Immature natural killer cell (primary cell): ENCODE measurements at regions not wholly inside any gene's neighbourhood (a gene's known extent, or its start where the extent isn't known, plus 50 kb on each side); places are given as distances from the start of the nearest gene placed in this dataset.
"Not testable (repeated sequence)": the region's sequence is repeated elsewhere in the genome, so short reads cannot be mapped to it uniquely, and the experiment has no call there.

ENCODE experiments used
- DNase-seq, 3 donors: peaks; one replicate each; pipeline ENCODE4 v3.0.0; 2022; ENCODE audit warnings: mixed read lengths in 1 of 3
- H3K27ac Mint-ChIP-seq, 6 donors: one replicate each; pipeline ENCODE4 v1.8.0; 2020; ENCODE audit warnings: mixed read lengths in 6 of 6, mild to moderate bottlenecking in 5 of 6, inconsistent platforms in 4 of 6, moderate library complexity in 3 of 6
- H3K27me3 Mint-ChIP-seq, 3 donors: one replicate each; pipeline ENCODE4 v1.8.0; 2020 to 2021; ENCODE audit warnings: low read depth in 3 of 3, mild to moderate bottlenecking in 3 of 3, mixed read lengths in 3 of 3, moderate library complexity in 3 of 3, inconsistent platforms in 1 of 3
- H3K36me3 Mint-ChIP-seq, 3 donors: one replicate each; pipeline ENCODE4 v1.8.0; 2020; ENCODE audit warnings: mixed read lengths in 3 of 3, inconsistent platforms in 2 of 3, mild to moderate bottlenecking in 2 of 3
- H3K4me1 Mint-ChIP-seq, 2 donors: one replicate each; pipeline ENCODE4 v1.8.0; 2020; ENCODE audit warnings: inconsistent platforms in 2 of 2, mild to moderate bottlenecking in 2 of 2, mixed read lengths in 2 of 2, moderate library complexity in 1 of 2
- H3K4me3 Mint-ChIP-seq, 5 donors: one replicate each; pipeline ENCODE4 v1.8.0; 2020; ENCODE audit warnings: mild to moderate bottlenecking in 5 of 5, mixed read lengths in 5 of 5, inconsistent platforms in 3 of 5, moderate library complexity in 3 of 5
- H3K9me3 Mint-ChIP-seq, 6 donors: one replicate each; pipeline ENCODE4 v1.8.0; 2020; ENCODE audit warnings: mild to moderate bottlenecking in 6 of 6, mixed read lengths in 6 of 6, inconsistent platforms in 4 of 6, moderate library complexity in 3 of 6

- Mint-ChIP-seq H3K27me3 (peaks cover 0 to 2% (median 1%) of the 10 kb centered on the region in 3 donors), H3K27ac (no peak overlapping the region), H3K4me1 (no peaks in the 10 kb centered on the region), H3K36me3 (no peaks in the 10 kb centered on the region), H3K4me3 (no peak overlapping the region), H3K9me3 (peaks cover 0 to 12% (median 3%) of the 10 kb centered on the region in 6 donors)
- no peak for DNase-seq
These were observed 210.0 kb downstream of the RASSF9 start for GRCh38 chr12:85626001-85626783.

DNA sequence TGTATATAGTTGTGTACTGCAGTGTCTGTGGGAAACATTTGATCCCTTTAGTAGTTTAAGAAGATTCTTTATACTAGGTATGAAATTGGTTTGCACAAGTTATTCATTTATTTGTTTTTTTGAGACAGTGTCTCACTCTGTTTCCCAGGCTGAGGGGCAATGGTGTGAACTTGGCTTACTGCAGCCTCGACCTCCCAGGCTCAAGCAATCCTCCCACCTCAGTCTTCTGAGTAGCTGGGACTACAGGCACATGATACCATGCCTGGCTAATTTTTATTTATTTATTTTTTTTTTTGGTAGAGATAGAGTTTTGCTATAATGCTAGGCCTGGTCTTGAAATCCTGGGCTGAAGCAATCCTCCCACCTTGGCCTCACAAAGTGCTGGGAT lies 209.4 kb downstream of the RASSF9 start:
- DNase-seq: no peak
- Mint-ChIP-seq H3K27me3 (peaks cover 0 to 2% (median 0%) of the 10 kb centered on the region in 3 donors), H3K4me3 (no peak overlapping the region), H3K36me3 (no peaks in the 10 kb centered on the region), H3K9me3 (peaks cover 0 to 8% (median 3%) of the 10 kb centered on the region in 6 donors), H3K4me1 (no peaks in the 10 kb centered on the region), H3K27ac (no peak overlapping the region)

DNA sequence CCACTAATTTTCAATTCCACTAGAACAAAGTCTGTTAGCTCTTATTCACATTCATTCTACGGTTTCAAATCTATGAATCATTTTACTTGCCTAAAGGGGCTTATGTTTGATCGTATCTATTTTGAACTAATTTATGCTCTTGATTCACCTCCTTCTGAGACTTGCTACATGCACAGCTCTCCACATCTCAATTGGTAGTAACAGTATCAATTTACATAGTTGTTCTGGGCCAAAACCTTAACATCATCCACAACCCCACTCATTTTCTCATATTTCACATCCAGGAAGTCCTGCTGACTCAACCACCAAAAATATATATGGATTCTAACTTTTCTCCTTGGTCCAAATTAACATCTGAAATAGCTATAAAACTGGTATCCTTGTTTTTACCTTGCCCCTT lies 208.6 kb downstream of the RASSF9 start:
- H3K27me3 Mint-ChIP-seq: peaks cover 0 to 2% (median 0%) of the 10 kb centered on the region in 3 donors
- no peak overlapping the region for H3K27ac Mint-ChIP-seq
- no peak for DNase-seq
- H3K9me3 Mint-ChIP-seq: peaks cover 0 to 14% (median 3%) of the 10 kb centered on the region in 6 donors
- no peaks in the 10 kb centered on the region for H3K4me1 Mint-ChIP-seq
- H3K4me3 Mint-ChIP-seq: no peak overlapping the region
- no peaks in the 10 kb centered on the region for H3K36me3 Mint-ChIP-seq

GRCh38 chr12:85628562-85628961 lies 207.6 kb downstream of the RASSF9 start:
- H3K27me3 Mint-ChIP-seq, H3K27ac Mint-ChIP-seq, H3K4me1 Mint-ChIP-seq, DNase-seq, H3K4me3 Mint-ChIP-seq, H3K36me3 Mint-ChIP-seq: not testable (repeated sequence)
- H3K9me3 Mint-ChIP-seq: peaks cover 0 to 15% (median 2%) of the 10 kb centered on the region in 6 donors

DNA sequence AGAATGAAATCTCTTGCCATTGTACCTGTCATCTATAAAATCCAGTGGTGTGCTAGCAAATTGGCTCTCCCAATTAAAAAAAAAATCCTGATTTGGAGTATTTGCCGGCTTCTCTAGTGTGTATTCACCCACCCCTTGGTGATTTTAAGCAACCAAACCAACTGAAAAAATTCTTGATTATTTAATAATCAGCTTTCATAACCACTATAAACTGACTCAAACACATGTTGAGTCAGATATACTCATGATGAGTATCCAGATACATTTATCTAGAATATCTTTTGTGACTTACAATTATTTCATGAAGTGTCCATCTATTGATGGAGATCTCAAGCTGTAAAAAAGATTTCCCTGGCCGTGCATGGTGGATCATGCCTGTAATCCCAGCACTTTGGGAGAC lies 205.4 kb downstream of the RASSF9 start:
- H3K36me3 Mint-ChIP-seq: no peaks in the 10 kb centered on the region
- no peak for DNase-seq
- H3K4me1 Mint-ChIP-seq: no peaks in the 10 kb centered on the region
- peaks cover 0 to 19% (median 3%) of the 10 kb centered on the region in 6 donors for H3K9me3 Mint-ChIP-seq
- no peak overlapping the region for H3K27ac Mint-ChIP-seq
- peaks cover 0 to 2% (median 0%) of the 10 kb centered on the region in 3 donors for H3K27me3 Mint-ChIP-seq
- H3K4me3 Mint-ChIP-seq: no peak overlapping the region

DNA sequence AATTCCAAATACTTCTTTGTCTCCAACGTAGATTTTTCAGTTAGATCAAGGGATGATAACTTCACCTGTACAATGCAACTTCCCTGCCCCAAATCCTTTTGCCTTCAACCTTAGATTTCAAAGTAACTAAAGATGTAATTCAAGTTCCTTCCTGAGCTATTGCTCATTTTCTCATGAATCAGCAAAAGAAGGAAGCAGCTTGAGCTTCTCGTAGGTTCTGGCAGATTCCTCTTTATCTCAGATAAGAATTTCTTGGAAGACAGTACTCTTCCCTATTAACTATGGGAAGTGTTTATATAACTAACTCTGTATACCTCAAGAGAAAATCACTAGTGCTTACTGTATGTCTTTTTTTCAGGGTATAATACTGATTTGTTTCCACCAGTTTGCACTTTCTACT lies 203.8 kb downstream of the RASSF9 start:
- Mint-ChIP-seq H3K27ac (no peak overlapping the region), H3K36me3 (no peaks in the 10 kb centered on the region), H3K4me3 (no peak overlapping the region), H3K4me1 (no peaks in the 10 kb centered on the region), H3K9me3 (peaks cover 0 to 17% (median 3%) of the 10 kb centered on the region in 6 donors), H3K27me3 (peaks cover 0 to 2% (median 0%) of the 10 kb centered on the region in 3 donors)
- no peak for DNase-seq

DNA sequence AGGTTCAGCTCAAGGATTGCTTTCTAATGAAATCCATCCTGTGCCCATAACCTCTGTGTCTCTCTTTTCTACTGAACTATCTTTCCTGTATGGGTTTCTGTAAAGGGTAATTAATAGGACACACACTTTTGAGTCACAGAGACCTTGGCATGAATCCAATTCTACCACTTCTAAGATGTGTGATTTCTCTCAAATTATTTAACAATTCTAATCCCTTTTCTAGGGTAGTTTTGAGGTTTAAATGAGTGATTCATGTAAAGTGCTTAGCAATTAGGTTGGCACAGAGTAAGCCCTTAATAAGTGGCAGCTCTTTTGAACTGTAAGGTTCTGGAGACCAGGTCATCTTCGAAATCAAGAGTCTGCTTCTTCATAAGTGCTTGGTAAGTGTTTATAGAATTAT lies 202.7 kb downstream of the RASSF9 start:
- no peak overlapping the region for H3K27ac Mint-ChIP-seq
- H3K27me3 Mint-ChIP-seq: peaks cover 0 to 2% (median 0%) of the 10 kb centered on the region in 3 donors
- H3K4me1 Mint-ChIP-seq: no peaks in the 10 kb centered on the region
- no peak overlapping the region for H3K4me3 Mint-ChIP-seq
- H3K9me3 Mint-ChIP-seq: peaks cover 0 to 17% (median 3%) of the 10 kb centered on the region in 6 donors
- no peaks in the 10 kb centered on the region for H3K36me3 Mint-ChIP-seq
- DNase-seq: no peak

GRCh38 chr12:85639834-85640233 lies 196.4 kb downstream of the RASSF9 start:
- H3K36me3 Mint-ChIP-seq: no peaks in the 10 kb centered on the region
- H3K27me3 Mint-ChIP-seq: no peaks in the 10 kb centered on the region
- H3K9me3 Mint-ChIP-seq: peaks cover 0 to 20% (median 3%) of the 10 kb centered on the region in 6 donors
- no peak for DNase-seq
- no peak overlapping the region for H3K4me3 Mint-ChIP-seq
- H3K27ac Mint-ChIP-seq: no peak overlapping the region
- no peaks in the 10 kb centered on the region for H3K4me1 Mint-ChIP-seq

GRCh38 chr12:85641796-85642195 lies 194.4 kb downstream of the RASSF9 start:
- H3K27me3 Mint-ChIP-seq: no peaks in the 10 kb centered on the region
- H3K36me3 Mint-ChIP-seq: no peaks in the 10 kb centered on the region
- H3K4me3 Mint-ChIP-seq: no peak overlapping the region
- H3K9me3 Mint-ChIP-seq: peaks cover 0 to 15% (median under 1%) of the 10 kb centered on the region in 6 donors
- H3K4me1 Mint-ChIP-seq: no peaks in the 10 kb centered on the region
- H3K27ac Mint-ChIP-seq: no peak overlapping the region
- no peak for DNase-seq

- Mint-ChIP-seq H3K27me3 (no peaks in the 10 kb centered on the region), H3K9me3 (peaks cover 0 to 15% (median under 1%) of the 10 kb centered on the region in 6 donors), H3K27ac (no peak overlapping the region), H3K4me1 (no peaks in the 10 kb centered on the region), H3K36me3 (no peaks in the 10 kb centered on the region), H3K4me3 (no peak overlapping the region)
- no peak for DNase-seq
These were observed 193.9 kb downstream of the RASSF9 start for GRCh38 chr12:85642288-85642687.

GRCh38 chr12:85642808-85643207 lies 193.4 kb downstream of the RASSF9 start:
- no peaks in the 10 kb centered on the region for H3K27me3 Mint-ChIP-seq
- no peak overlapping the region for H3K27ac Mint-ChIP-seq
- no peak overlapping the region for H3K4me3 Mint-ChIP-seq
- H3K4me1 Mint-ChIP-seq: no peaks in the 10 kb centered on the region
- H3K9me3 Mint-ChIP-seq: peaks cover 0 to 15% (median under 1%) of the 10 kb centered on the region in 6 donors
- no peak for DNase-seq
- H3K36me3 Mint-ChIP-seq: no peaks in the 10 kb centered on the region

GRCh38 chr12:85644508-85644907 lies 191.7 kb downstream of the RASSF9 start:
- Mint-ChIP-seq H3K27me3 (no peaks in the 10 kb centered on the region), H3K36me3 (no peaks in the 10 kb centered on the region), H3K27ac (no peak overlapping the region), H3K9me3 (peaks cover 0 to 17% (median 3%) of the 10 kb centered on the region in 6 donors), H3K4me1 (no peaks in the 10 kb centered on the region), H3K4me3 (no peak overlapping the region)
- DNase-seq: no peak

- Mint-ChIP-seq H3K9me3 (peaks cover 10 to 46% (median 12%) of the 10 kb centered on the region in 6 donors), H3K27me3 (no peaks in the 10 kb centered on the region), H3K27ac (no peak overlapping the region), H3K4me3 (no peak overlapping the region), H3K36me3 (no peaks in the 10 kb centered on the region), H3K4me1 (no peaks in the 10 kb centered on the region)
- no peak for DNase-seq
These were observed 182.3 kb downstream of the RASSF9 start for GRCh38 chr12:85653731-85654455.

GRCh38 chr12:85654456-85654840 lies 181.8 kb downstream of the RASSF9 start:
- H3K27ac Mint-ChIP-seq: no peak overlapping the region

More at GRCh38 chr12:85654456-85654840, 181.8 kb downstream of the RASSF9 start:
- no peak overlapping the region for H3K4me3 Mint-ChIP-seq
- no peaks in the 10 kb centered on the region for H3K4me1 Mint-ChIP-seq
- no peaks in the 10 kb centered on the region for H3K36me3 Mint-ChIP-seq
- no peak for DNase-seq
- no peaks in the 10 kb centered on the region for H3K27me3 Mint-ChIP-seq
- H3K9me3 Mint-ChIP-seq: peaks cover 10 to 48% (median 12%) of the 10 kb centered on the region in 6 donors
